GM19463 (cell line): ENCODE measurements at regions not wholly inside any gene's neighbourhood (a gene's known extent, or its start where the extent isn't known, plus 50 kb on each side); places are given as distances from the start of the nearest gene placed in this dataset.
"Not testable (repeated sequence)": the region's sequence is repeated elsewhere in the genome, so short reads cannot be mapped to it uniquely, and the experiment has no call there.

Source experiments
- ATAC-seq: cut with Tn5 transposase; IDR thresholded peaks from one replicate; pipeline ENCODE4 v1.9.1; 2021; ENCODE audit warnings: mild to moderate bottlenecking, moderate library complexity; ENCODE audit not compliant: unreplicated experiment

- no peak for ATAC-seq
Measured at GRCh38 chr22:48490500-48491411, 1336.9 kb downstream of the BRD1 start.

DNA sequence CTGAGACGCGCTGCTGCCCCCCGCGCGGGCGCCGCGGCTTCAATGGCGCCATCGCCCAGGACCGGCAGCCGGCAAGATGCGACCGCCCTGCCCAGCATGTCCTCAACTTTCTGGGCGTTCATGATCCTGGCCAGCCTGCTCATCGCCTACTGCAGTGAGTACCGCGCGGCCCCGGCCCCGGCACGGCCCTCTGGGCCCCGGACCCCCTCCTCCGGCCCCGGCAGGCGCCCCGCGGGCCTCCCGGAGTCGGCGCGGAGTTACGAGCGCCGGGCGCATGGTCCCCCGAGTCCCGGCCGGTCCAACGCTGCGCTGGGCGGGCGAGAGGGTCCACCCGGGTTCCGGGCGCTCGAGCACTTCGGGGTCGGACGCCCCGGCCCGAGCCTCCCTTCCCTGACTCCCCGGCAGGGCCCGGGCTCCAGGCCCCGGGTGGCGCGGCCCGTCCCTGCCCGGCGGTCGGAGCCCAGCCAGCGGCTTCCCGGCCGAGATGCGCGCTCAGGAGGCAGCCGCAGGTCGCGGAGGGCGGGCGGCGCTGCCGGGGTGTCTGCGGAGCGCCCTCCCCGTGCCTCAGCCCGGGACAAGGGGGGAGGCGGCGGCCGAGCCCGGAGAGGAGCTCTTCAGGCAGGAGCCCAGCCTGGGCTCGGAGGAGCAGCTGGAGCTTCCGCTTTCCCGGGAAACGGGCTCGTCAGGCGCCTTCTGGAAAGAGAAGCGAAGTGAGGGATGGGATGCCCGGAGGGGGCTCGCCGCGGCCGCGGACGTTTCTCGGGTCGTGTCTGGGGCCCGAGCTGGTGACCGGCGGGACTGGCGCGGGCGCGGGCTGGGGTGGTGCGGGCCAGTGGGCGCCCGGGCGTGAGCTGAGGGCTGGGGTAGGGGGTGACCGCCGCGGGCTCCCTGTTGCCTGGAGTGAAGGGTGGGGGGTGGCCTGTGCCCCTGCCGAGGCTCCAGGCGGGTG is 1337.8 kb downstream of the BRD1 start:
- ATAC-seq: no peak

DNA sequence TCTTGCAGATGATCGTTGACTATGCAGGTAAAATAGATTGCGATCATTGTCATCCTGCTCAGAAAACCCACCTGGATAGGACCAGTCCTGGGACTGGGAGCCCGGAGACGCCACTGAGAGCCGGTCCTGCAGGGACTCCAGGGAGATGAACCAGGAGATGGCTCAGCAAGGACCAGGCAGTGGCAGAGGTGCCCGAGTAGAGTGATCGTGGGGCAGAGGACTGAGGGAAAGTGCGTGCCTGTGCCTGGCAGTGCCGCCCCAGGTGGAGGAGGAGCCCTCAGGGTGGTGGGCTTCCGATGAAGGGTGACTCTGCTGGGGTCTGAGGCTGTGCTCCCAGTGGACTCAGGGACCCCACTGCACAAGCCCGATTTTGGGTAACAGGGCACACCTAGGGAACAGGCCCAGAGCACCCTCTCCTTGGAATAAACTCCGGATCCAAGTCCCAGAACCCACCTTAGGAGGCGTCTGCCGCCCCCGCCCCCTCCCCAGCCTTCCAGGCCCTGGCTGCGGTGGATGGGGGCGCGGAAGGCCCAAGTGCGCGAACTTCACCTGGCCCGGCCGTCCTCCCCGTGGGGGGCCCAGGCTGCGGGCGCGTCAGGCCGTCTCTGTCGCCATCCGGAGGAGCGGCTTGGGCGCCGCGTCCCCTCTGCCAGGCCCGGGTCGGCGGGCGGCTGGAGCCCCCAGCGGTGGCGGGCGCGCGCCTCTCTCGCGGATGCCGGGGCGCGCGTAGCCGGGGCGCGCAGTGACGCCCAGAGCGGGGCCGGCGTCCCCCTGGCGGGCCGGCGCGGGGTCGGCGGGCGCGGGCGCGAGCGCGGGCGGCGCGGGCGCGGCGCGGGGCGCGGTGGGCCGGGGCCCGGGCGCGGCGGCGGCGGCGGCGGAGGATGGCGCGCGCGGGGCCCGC is 1338.8 kb downstream of the BRD1 start:
- no peak for ATAC-seq

GRCh38 chr22:48488149-48488551 is 1339.5 kb downstream of the BRD1 start:
- no peak for ATAC-seq

GRCh38 chr22:48486558-48486957 is 1341.1 kb downstream of the BRD1 start:
- no peak for ATAC-seq

DNA sequence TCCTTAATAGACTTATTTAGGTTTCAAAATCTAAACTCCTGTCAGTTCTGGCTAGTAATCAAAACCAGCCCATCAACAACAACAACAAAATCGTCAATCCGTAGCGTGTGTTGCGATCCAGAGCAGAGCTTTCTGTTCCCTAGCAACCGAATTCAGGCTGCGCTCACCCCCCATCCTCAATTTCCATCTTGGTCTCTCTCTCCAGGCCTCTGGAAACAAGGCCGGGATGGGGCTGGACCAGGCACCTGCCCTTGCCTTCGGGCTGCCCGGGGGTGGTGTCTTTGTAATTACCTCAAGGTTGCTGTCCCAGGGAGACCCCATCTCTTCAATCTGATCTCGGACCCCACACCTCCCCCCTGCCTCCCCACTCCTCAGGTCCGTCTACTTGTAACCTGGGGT is 1341.5 kb downstream of the BRD1 start:
- no peak for ATAC-seq

DNA sequence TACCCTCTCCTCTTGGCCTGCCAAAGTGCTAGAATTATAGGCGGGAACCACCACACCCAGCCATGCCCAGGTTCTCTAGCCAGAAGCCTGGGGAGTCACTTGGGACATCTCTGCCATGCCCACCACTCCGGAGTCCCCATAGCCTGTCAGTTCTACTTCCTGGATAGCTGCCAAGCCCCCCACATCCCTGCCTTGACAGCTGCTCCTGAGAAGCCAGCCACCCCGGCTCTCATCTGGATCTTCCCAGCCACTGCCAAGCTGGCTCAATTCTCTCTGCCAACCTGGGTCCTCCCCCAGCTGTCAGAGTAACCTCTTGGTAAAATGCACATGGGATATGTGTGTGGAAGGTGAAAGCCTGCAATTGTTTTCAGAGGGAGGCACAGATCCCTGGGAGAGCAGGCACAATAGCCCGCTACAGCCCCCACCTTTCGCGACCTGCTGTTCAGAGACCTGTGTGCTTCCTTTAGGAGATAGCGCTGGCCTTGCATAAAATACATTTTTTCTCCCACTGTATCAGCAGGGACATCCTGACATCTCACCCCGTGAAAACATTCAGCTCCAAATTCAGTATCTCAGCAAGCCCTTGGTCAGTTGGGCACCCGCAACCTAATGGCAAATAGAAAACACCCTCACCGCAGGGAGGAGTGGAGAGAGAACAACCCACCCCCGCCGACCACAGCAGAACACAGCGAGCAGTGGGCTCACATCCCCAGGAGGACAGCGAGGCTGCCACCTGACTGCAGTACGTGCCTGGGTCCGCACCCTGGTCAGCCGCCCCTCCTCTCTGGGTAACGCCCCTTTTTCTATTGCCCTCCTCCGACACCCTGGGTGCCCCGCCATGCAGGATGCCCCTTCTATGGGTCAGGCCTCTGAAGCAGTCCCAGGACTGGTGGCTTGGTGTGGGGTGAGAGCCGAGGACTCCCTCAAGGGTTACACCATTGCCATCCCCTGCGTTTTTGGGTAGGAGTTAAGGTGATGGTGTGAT is 1342.2 kb downstream of the BRD1 start:
- ATAC-seq: no peak

DNA sequence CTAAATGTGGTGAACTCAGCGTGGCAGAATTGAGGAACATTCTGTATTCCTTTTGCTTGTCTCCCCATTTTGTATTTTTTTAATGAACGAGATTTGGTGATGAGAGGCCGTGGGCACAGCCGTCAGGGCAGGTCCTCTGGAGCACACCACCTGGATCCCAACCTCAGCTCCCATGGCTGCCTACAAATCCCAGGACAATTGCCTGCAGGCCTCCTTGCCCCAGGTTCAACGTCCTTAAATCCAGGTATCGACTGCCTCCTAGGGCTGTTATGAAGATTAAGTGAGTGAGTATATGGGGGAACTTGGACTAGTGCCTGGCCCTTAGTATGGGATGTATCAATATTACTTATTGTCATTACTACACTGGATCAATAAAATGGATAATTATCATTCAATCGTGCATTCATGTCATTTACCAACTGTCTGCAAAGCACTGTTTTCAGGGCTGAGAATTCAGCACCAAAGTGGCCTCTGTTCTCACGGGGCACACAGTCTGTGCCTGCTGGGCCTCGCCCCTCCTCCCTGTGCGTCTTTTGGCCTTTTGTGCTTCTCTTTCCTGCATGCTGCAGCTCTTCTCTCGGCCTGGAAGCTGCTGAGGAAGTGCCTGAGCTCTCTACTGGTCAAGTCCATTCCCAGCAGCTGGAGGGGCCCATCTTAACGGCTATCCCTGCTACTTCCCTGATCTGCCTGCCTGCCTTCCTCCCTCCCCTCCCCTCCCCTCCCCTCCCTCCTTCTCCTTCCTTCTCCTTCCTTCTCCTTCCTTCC is 1343.7 kb downstream of the BRD1 start:
- ATAC-seq: no peak

GRCh38 chr22:48482771-48483170 is 1344.9 kb downstream of the BRD1 start:
- ATAC-seq: no peak

DNA sequence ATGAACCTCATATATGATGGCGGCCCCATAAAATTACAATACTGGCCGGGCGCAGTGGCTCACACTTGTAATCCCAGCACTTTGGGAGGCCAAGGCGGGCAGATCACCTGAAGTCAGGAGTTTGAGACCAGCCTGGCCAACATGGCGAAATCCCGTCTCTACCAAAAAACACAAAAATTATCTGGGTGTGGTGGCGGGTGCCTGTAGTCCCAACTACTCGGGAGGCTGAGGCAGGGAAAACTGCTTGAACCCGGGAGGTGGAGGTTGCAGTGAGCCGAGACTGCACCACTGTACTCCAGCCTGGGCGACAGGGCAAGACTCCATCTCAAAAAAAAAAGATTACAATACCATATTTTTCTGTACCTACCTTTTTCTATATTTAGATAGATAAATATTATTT is 1345.5 kb downstream of the BRD1 start:
- ATAC-seq: not testable (repeated sequence)

DNA sequence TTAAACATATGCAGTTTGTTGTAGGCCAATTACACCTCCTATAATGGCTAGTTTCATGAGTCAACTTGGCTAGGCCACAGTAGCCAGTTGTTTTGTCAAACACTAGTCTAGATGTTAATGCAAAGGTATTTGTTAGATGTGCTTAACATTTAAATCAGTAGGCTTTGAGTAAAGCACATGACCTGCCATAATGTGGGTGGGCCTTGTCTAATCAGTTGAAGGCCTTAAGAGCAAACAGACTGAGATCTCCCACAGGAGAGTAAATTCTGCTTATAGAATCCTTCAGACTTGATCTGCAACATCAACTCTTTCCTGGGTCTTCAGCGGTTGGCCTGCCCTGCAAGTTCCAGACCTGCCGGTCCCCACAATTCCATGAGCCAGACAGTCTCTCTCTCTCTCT is 1345.9 kb downstream of the BRD1 start:
- no peak for ATAC-seq

GRCh38 chr22:48478529-48479265 is 1349.0 kb downstream of the BRD1 start:
- no peak for ATAC-seq

- no peak for ATAC-seq
Measured at GRCh38 chr22:48478124-48478523, 1349.5 kb downstream of the BRD1 start.

- no peak for ATAC-seq
Measured at GRCh38 chr22:48477031-48477721, 1350.5 kb downstream of the BRD1 start.

- ATAC-seq: no peak
Measured at GRCh38 chr22:48476577-48476976, 1351.1 kb downstream of the BRD1 start.

DNA sequence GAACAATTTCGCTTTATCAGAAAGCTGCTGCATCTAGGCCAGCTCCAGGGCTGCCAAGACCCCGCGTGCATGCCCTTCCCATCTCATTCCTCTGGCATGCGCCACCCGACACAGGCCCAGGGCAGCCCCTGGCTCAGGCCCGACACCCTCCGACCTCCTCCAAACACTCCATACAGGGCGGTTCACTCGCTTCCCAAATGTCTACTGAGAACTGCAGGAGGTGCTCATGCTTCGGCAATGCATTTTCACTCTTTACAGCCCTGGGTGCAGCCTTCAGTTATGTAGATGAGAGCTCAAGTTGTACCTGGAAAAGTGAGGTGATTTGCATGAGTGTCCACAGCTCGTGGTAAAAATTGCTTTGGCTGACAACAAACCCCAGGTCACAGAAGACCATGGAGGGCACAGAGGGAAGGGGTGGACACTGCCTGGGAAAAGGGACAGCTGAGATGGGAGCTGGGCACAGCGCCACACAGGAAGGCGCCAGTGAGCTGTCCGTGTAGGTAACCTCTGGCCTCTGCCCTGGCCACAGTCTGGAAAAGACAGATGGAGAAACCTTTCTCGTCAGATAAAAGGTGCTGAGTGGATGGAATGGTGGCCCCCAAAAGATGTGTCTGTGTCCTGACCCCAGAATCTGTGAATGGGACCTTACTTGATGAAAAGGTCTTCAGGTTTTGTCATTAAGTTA is 1351.9 kb downstream of the BRD1 start:
- no peak for ATAC-seq

GRCh38 chr22:48474881-48475280 is 1352.8 kb downstream of the BRD1 start:
- ATAC-seq: no peak
